ENCODE measurements at regions not wholly inside any gene's neighbourhood (a gene's known extent, or its start where the extent isn't known, plus 50 kb on each side); places are given as distances from the start of the nearest gene placed in this dataset.

GRCh38 chr15:35871812-35872211 lies 325.8 kb upstream of the DPH6 start:
- no peaks in the 10 kb centered on the region for H4K20me1 ChIP-seq (replicated peaks; ENCODE audit: control insufficient read depth, insufficient read depth, low read length)
- WGBS (ENCODE audit: insufficient coverage, low coverage, missing lambda C conversion rate), result 3% methylated on average over 3 of the region's 3 CpGs
- H3K79me2 ChIP-seq (ENCODE audit: control insufficient read depth, insufficient read depth, low read length), result no peaks in the 10 kb centered on the region
- no peak overlapping the region for H3K27ac ChIP-seq (ENCODE audit: extremely low read depth, low read depth, low read length)
- FAIRE-seq, result no peak
- H2AFZ ChIP-seq (ENCODE audit: low read depth, low read length), result no peak overlapping the region
- TF ChIP-seq BRF2 (IDR thresholded peaks at IDR 0.05; ENCODE audit: borderline replicate concordance, insufficient read depth, insufficient read length) (no peak), EZH2 (IDR thresholded peaks at IDR 0.05; ENCODE audit: borderline replicate concordance, low read depth, low read length) (no peak), RBM14 (IDR thresholded peaks at IDR 0.05; ENCODE audit: borderline replicate concordance, insufficient read depth, low read depth, low read length) (no peak), HES1 (IDR thresholded peaks at IDR 0.05; ENCODE audit: low read depth) (no peak), KLF1 (tag; IDR thresholded peaks at IDR 0.05) (no peak), ATF1 (CRISPR knock-in tag; IDR thresholded peaks at IDR 0.05) (no peak), ATF1 (tag; IDR thresholded peaks at IDR 0.05) (no peak), NFIX (CRISPR knock-in tag; IDR thresholded peaks at IDR 0.05; ENCODE audit: low read depth) (no peak), RFX1 (IDR thresholded peaks at IDR 0.05) (no peak), ZNF644 (tag; IDR thresholded peaks at IDR 0.05; ENCODE audit: low read depth) (no peak), USF2 (CRISPR knock-in tag; IDR thresholded peaks at IDR 0.05) (no peak), ASH1L (IDR thresholded peaks at IDR 0.05; ENCODE audit: borderline replicate concordance, low read depth, partially characterized antibody) (no peak), MYNN (IDR thresholded peaks at IDR 0.05) (no peak), MYNN (CRISPR knock-in tag; IDR thresholded peaks at IDR 0.05) (no peak), PHTF2 (CRISPR knock-in tag; IDR thresholded peaks at IDR 0.05) (no peak), HEY1 (CRISPR knock-in tag; IDR thresholded peaks at IDR 0.05; ENCODE audit: borderline replicate concordance) (no peak)
- no peak overlapping the region for H3K9ac ChIP-seq (ENCODE audit: insufficient read depth in 1 of 2, low read depth in 2 of 2, low read length in 2 of 2)
- no peaks in the 10 kb centered on the region for H3K9me3 ChIP-seq (replicated peaks; ENCODE audit: control insufficient read depth, insufficient read depth, low read depth, low read length)
- intact Hi-C loops (cut with micrococcal nuclease) (no loop called here), in situ Hi-C loops (cut with MboI) (no loop called here)
- H3K27me3 ChIP-seq (ENCODE audit: control insufficient read depth in 2 of 2, insufficient read depth in 2 of 2, low read length in 2 of 2), result no peaks in the 10 kb centered on the region
- BruUV-seq (replicated peaks), result no TSS peak
- no peak overlapping the region for H3K4me3 ChIP-seq
- no peaks in the 10 kb centered on the region for H3K4me1 ChIP-seq (replicated peaks in 1 of 2; ENCODE audit: control insufficient read depth in 2 of 2, insufficient read depth in 2 of 2, low read length in 2 of 2)
- ATAC-seq, result no peak
- no peak overlapping the region for H3K4me2 ChIP-seq (ENCODE audit: insufficient read depth, low read length)
- no peaks in the 10 kb centered on the region for H3K36me3 ChIP-seq (ENCODE audit: control insufficient read depth, insufficient read depth, low read length)
- POLR2A ChIA-PET, result no interaction called here
- CTCF ChIA-PET (ENCODE audit: low intra/inter-chr PET ratio), result no interaction called here
- no peak for DNase-seq (ENCODE audit: extremely low read depth in 1 of 4, low spot score in 3 of 4)
- H3K9me1 ChIP-seq (ENCODE audit: control insufficient read depth, insufficient read depth, low read length), result no peaks in the 10 kb centered on the region
